Upper lobe of left lung (tissue), 4 donors: ENCODE measurements at regions not wholly inside any gene's neighbourhood (a gene's known extent, or its start where the extent isn't known, plus 50 kb on each side); places are given as distances from the start of the nearest gene placed in this dataset.

ENCODE experiments used
- EP300 ChIP-seq, 4 donors: sonication (generic); formaldehyde crosslinking; IDR thresholded peaks; one replicate each; pipeline ENCODE4 v1.5.1; 2017; ENCODE audit warnings: antibody characterized with exemption in 4 of 4, control low read depth in 2 of 4
- POLR2AphosphoS5 ChIP-seq, 2 donors: sonication (generic); formaldehyde crosslinking; IDR thresholded peaks; one replicate each; pipeline ENCODE4 v1.5.1; 2017; ENCODE audit warnings: antibody characterized with exemption in 2 of 2
- TF ChIP-seq, protein P1 (sequence below), 6 experiments: fragments of 450-650 bp in 4 of 6; fragments of 200-600 bp in 2 of 6; sonication (generic) in 2 of 6; IDR thresholded peaks; one replicate each; pipeline ENCODE4 v1.5.1; 2016 to 2019; ENCODE audit warnings: antibody characterized with exemption in 6 of 6

DNA sequence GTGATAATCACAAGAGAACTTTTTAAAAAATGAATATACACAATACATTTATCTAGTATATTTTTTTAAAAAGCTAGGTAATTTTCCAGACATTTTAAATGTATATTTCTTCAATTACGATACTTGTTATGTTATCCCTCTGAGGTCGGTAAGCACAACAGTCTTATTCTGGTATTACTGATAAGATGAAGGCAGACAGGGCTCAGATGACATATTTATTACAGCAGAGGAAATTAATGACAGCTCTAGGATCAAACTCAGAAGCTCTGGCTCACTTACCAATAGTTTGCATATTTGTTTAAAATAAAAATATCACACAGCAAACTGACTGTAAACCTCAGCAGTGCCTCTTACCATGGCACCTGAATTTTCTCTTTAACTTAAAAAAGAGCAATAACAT is 1347.0 kb upstream of the ADGRL2 start:
- TF ChIP-seq, protein P1, sequence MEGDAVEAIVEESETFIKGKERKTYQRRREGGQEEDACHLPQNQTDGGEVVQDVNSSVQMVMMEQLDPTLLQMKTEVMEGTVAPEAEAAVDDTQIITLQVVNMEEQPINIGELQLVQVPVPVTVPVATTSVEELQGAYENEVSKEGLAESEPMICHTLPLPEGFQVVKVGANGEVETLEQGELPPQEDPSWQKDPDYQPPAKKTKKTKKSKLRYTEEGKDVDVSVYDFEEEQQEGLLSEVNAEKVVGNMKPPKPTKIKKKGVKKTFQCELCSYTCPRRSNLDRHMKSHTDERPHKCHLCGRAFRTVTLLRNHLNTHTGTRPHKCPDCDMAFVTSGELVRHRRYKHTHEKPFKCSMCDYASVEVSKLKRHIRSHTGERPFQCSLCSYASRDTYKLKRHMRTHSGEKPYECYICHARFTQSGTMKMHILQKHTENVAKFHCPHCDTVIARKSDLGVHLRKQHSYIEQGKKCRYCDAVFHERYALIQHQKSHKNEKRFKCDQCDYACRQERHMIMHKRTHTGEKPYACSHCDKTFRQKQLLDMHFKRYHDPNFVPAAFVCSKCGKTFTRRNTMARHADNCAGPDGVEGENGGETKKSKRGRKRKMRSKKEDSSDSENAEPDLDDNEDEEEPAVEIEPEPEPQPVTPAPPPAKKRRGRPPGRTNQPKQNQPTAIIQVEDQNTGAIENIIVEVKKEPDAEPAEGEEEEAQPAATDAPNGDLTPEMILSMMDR (IDR thresholded peaks at IDR 0.05) = no peak
- TF ChIP-seq EP300 (IDR thresholded peaks at IDR 0.05) (no peak), POLR2AphosphoS5 (IDR thresholded peaks at IDR 0.05) (no peak)
